Suprapubic skin (tissue), 4 donors: ENCODE measurements at regions not wholly inside any gene's neighbourhood (a gene's known extent, or its start where the extent isn't known, plus 50 kb on each side); places are given as distances from the start of the nearest gene placed in this dataset.

Experiments
- CTCF ChIP-seq, 2 donors: fragments of 200-600 bp in 1 of 2; fragments of 450-650 bp in 1 of 2; sonication (generic) in 1 of 2; IDR thresholded peaks; one replicate each; pipeline ENCODE4 v1.5.1; 2016 to 2019; ENCODE audit warnings: antibody characterized with exemption in 2 of 2, mild to moderate bottlenecking in 1 of 2, moderate library complexity in 1 of 2
- EP300 ChIP-seq: sonication (generic); formaldehyde crosslinking; IDR thresholded peaks from one replicate; pipeline ENCODE4 v1.6.1; 2017; ENCODE audit warnings: antibody characterized with exemption
- POLR2A ChIP-seq, 2 donors: fragments of 450-650 bp; IDR thresholded peaks; one replicate each; pipeline ENCODE4 v1.6.1; 2017; ENCODE audit warnings: antibody characterized with exemption in 2 of 2, mild to moderate bottlenecking in 2 of 2, moderate library complexity in 2 of 2
- POLR2AphosphoS5 ChIP-seq, 3 donors: sonication (generic); formaldehyde crosslinking; IDR thresholded peaks; one replicate each; pipeline ENCODE4 v1.6.1; 2017; ENCODE audit warnings: antibody characterized with exemption in 3 of 3

GRCh38 chr14:30134936-30135335 is 207.3 kb upstream of the PRKD1 start:
- TF ChIP-seq POLR2AphosphoS5 (IDR thresholded peaks at IDR 0.05) (no peak), CTCF (IDR thresholded peaks at IDR 0.05) (no peak), POLR2A (IDR thresholded peaks at IDR 0.05) (no peak), EP300 (no peak)
